Glutamatergic neuron (in vitro differentiated cells): ENCODE measurements at regions not wholly inside any gene's neighbourhood (a gene's known extent, or its start where the extent isn't known, plus 50 kb on each side); places are given as distances from the start of the nearest gene placed in this dataset.

ENCODE experiments used
- DNase-seq: peaks from one replicate; pipeline ENCODE4 v3.0.0; 2022
- H3K27ac Mint-ChIP-seq: one replicate; pipeline ENCODE4 v1.8.0; 2020; ENCODE audit warnings: mild to moderate bottlenecking, mixed read lengths, inconsistent platforms; ENCODE audit not compliant: unreplicated experiment
- H3K27me3 Mint-ChIP-seq: one replicate; pipeline ENCODE4 v1.8.0; 2020; ENCODE audit warnings: mild to moderate bottlenecking, moderate library complexity, mixed read lengths, inconsistent platforms; ENCODE audit not compliant: unreplicated experiment
- H3K36me3 Mint-ChIP-seq: one replicate; pipeline ENCODE4 v1.8.0; 2020; ENCODE audit warnings: mild to moderate bottlenecking, mixed read lengths, inconsistent platforms; ENCODE audit not compliant: unreplicated experiment
- H3K4me1 Mint-ChIP-seq: one replicate; pipeline ENCODE4 v1.8.0; 2020; ENCODE audit warnings: mild to moderate bottlenecking, low read depth, mixed read lengths, inconsistent platforms; ENCODE audit not compliant: unreplicated experiment
- H3K4me3 Mint-ChIP-seq: one replicate; pipeline ENCODE4 v1.8.0; 2020; ENCODE audit warnings: mild to moderate bottlenecking, mixed read lengths, inconsistent platforms; ENCODE audit not compliant: unreplicated experiment
- H3K9me3 Mint-ChIP-seq: one replicate; pipeline ENCODE4 v1.8.0; 2020; ENCODE audit warnings: mild to moderate bottlenecking, moderate library complexity, mixed read lengths, inconsistent platforms; ENCODE audit not compliant: unreplicated experiment
- CTCF ChIP-seq: fragments of 200-600 bp; sonication (generic); IDR thresholded peaks from one replicate; pipeline ENCODE4 v1.5.0; 2021; ENCODE audit not compliant: partially characterized antibody, unreplicated experiment

- no peak for DNase-seq
- no peaks in the 10 kb centered on the region for H3K4me1 Mint-ChIP-seq
- H3K27ac Mint-ChIP-seq = no peak overlapping the region
- no peak for TF ChIP-seq CTCF
- no peaks in the 10 kb centered on the region for H3K36me3 Mint-ChIP-seq
- no peaks in the 10 kb centered on the region for H3K27me3 Mint-ChIP-seq
- H3K9me3 Mint-ChIP-seq = no peaks in the 10 kb centered on the region
- H3K4me3 Mint-ChIP-seq = no peak overlapping the region
These were observed 71.3 kb downstream of the RPE65 start for GRCh38 chr1:68378296-68379084.

GRCh38 chr1:68377098-68377497, 72.7 kb downstream of the RPE65 start:
- H3K4me1 Mint-ChIP-seq = no peaks in the 10 kb centered on the region

GRCh38 chr1:68376441-68376840, 73.3 kb downstream of the RPE65 start:
- no peak for TF ChIP-seq CTCF
- Mint-ChIP-seq H3K9me3 (no peaks in the 10 kb centered on the region), H3K36me3 (no peaks in the 10 kb centered on the region)

More at GRCh38 chr1:68377098-68377497, 72.7 kb downstream of the RPE65 start:
- Mint-ChIP-seq H3K9me3 (no peaks in the 10 kb centered on the region), H3K27ac (no peak overlapping the region), H3K27me3 (no peaks in the 10 kb centered on the region), H3K36me3 (no peaks in the 10 kb centered on the region), H3K4me3 (no peak overlapping the region)
- TF ChIP-seq CTCF = no peak
- DNase-seq = no peak

GRCh38 chr1:68375919-68376318, 73.8 kb downstream of the RPE65 start:
- Mint-ChIP-seq H3K27ac (no peak overlapping the region), H3K27me3 (no peaks in the 10 kb centered on the region), H3K9me3 (no peaks in the 10 kb centered on the region), H3K4me3 (no peak overlapping the region), H3K4me1 (no peaks in the 10 kb centered on the region), H3K36me3 (no peaks in the 10 kb centered on the region)
- TF ChIP-seq CTCF = no peak
- no peak for DNase-seq

More at GRCh38 chr1:68376441-68376840, 73.3 kb downstream of the RPE65 start:
- Mint-ChIP-seq H3K27me3 (no peaks in the 10 kb centered on the region), H3K4me3 (no peak overlapping the region), H3K27ac (no peak overlapping the region), H3K4me1 (no peaks in the 10 kb centered on the region)
- DNase-seq = no peak

GRCh38 chr1:68373173-68373572, 76.6 kb downstream of the RPE65 start:
- no peak overlapping the region for H3K4me3 Mint-ChIP-seq
- no peak for TF ChIP-seq CTCF
- no peaks in the 10 kb centered on the region for H3K36me3 Mint-ChIP-seq
- peaks cover 1% of the 10 kb centered on the region for H3K9me3 Mint-ChIP-seq
- DNase-seq = no peak
- no peaks in the 10 kb centered on the region for H3K4me1 Mint-ChIP-seq
- no peaks in the 10 kb centered on the region for H3K27me3 Mint-ChIP-seq
- no peak overlapping the region for H3K27ac Mint-ChIP-seq
